GM23248 (cell line): ENCODE measurements at regions not wholly inside any gene's neighbourhood (a gene's known extent, or its start where the extent isn't known, plus 50 kb on each side); places are given as distances from the start of the nearest gene placed in this dataset.

Experiments used
- DNase-seq: peaks from one replicate; pipeline ENCODE4 v3.0.0-alpha.2; 2015
- H2AFZ ChIP-seq: fragments of 200-600 bp; sonication (generic); 2 replicates; pipeline ENCODE4 v1.6.1; 2016; ENCODE audit warnings: antibody characterized with exemption
- H3F3A ChIP-seq: fragments of 200-600 bp; sonication (generic); 2 replicates; pipeline ENCODE4 v1.6.1; 2016; ENCODE audit warnings: mild to moderate bottlenecking, antibody characterized with exemption, mixed run types; ENCODE audit not compliant: insufficient read depth
- H3K27ac ChIP-seq: fragments of 200-600 bp; sonication (generic); 2 replicates; pipeline ENCODE4 v1.5.1; 2016; ENCODE audit warnings: mild to moderate bottlenecking
- H3K27me3 ChIP-seq: fragments of 200-600 bp; sonication (generic); replicated peaks from 2 replicates; pipeline ENCODE4 v1.6.1; 2016; ENCODE audit warnings: mild to moderate bottlenecking; ENCODE audit not compliant: insufficient read depth
- H3K36me3 ChIP-seq: fragments of 200-600 bp; sonication (generic); 2 replicates; pipeline ENCODE4 v1.6.1; 2016; ENCODE audit warnings: low read depth, mild to moderate bottlenecking
- H3K4me1 ChIP-seq: fragments of 200-600 bp; sonication (generic); 2 replicates; pipeline ENCODE4 v1.6.1; 2016; ENCODE audit warnings: mild to moderate bottlenecking; ENCODE audit not compliant: insufficient read depth
- H3K4me2 ChIP-seq: fragments of 200-600 bp; sonication (generic); one replicate; pipeline ENCODE4 v1.6.1; 2016; ENCODE audit warnings: mild to moderate bottlenecking; ENCODE audit not compliant: unreplicated experiment
- H3K4me3 ChIP-seq: fragments of 200-600 bp; sonication (generic); 2 replicates; pipeline ENCODE4 v1.5.1; 2016; ENCODE audit warnings: mild to moderate bottlenecking
- H3K79me2 ChIP-seq: fragments of 200-600 bp; sonication (generic); 2 replicates; pipeline ENCODE4 v1.6.1; 2016; ENCODE audit warnings: mild to moderate bottlenecking; ENCODE audit not compliant: insufficient read depth
- H3K9ac ChIP-seq: fragments of 200-600 bp; sonication (generic); 2 replicates; pipeline ENCODE4 v1.6.1; 2016; ENCODE audit warnings: mild to moderate bottlenecking
- H3K9me2 ChIP-seq: fragments of 200-600 bp; sonication (generic); 2 replicates; pipeline ENCODE4 v1.6.1; 2016; ENCODE audit warnings: mixed run types, mild to moderate bottlenecking, moderate library complexity; ENCODE audit not compliant: insufficient read depth
- H3K9me3 ChIP-seq: fragments of 200-600 bp; sonication (generic); one replicate; pipeline ENCODE4 v1.6.1; 2017; ENCODE audit warnings: low read depth
- H4K20me1 ChIP-seq: fragments of 200-600 bp; sonication (generic); 2 replicates; pipeline ENCODE4 v1.6.0; 2016; ENCODE audit not compliant: insufficient read depth
- EZH2 ChIP-seq: fragments of 200-600 bp; sonication (generic); IDR thresholded peaks from 2 replicates; pipeline ENCODE4 v1.6.1; 2018; ENCODE audit warnings: antibody characterized with exemption, mild to moderate bottlenecking; ENCODE audit not compliant: insufficient read depth, poor library complexity, severe bottlenecking
- EZH2phosphoT487 ChIP-seq: fragments of 200-600 bp; sonication (generic); IDR thresholded peaks from 2 replicates; pipeline ENCODE4 v1.6.1; 2018; ENCODE audit warnings: antibody characterized with exemption, moderate library complexity, mild to moderate bottlenecking, low read depth; ENCODE audit not compliant: insufficient read depth
- WGBS, 2 experiments: methylation state at CpG; one replicate each; pipeline ENCODE4 v1.1.6; 2015 to 2017; ENCODE audit warnings: low lambda C conversion rate in 2 of 2, low coverage in 1 of 2; ENCODE audit errors: missing lambda C conversion rate in 2 of 2; 5-methylcytosine and 5-hydroxymethylcytosine counted together
- in situ Hi-C: fragments of 300-500 bp; cut with MboI; formaldehyde crosslinking; loops from 2 replicates; pipeline ENCODE4 v1.15.0; 2020

- H2AFZ ChIP-seq, result no peak overlapping the region
- H3K4me3 ChIP-seq, result no peak overlapping the region
- H3K27me3 ChIP-seq, result no peaks in the 10 kb centered on the region
- H3K4me1 ChIP-seq, result no peaks in the 10 kb centered on the region
- H3K4me2 ChIP-seq, result no peak overlapping the region
- H3K9me3 ChIP-seq, result no peaks in the 10 kb centered on the region
- in situ Hi-C loops, result no loop called here
- no peak overlapping the region for H3K27ac ChIP-seq
- H4K20me1 ChIP-seq, result no peaks in the 10 kb centered on the region
- no peak for TF ChIP-seq EZH2
- TF ChIP-seq EZH2phosphoT487, result no peak
- H3K36me3 ChIP-seq, result no peaks in the 10 kb centered on the region
- no peaks in the 10 kb centered on the region for H3K9me2 ChIP-seq
- H3K79me2 ChIP-seq, result no peaks in the 10 kb centered on the region
- H3F3A ChIP-seq, result no peaks in the 10 kb centered on the region
- 60 to 61% methylated on average over 22 of the region's 22 CpGs for WGBS, 2 experiments
- no peak for DNase-seq
- no peak overlapping the region for H3K9ac ChIP-seq
Observed at GRCh38 chr10:129396021-129396722, 70.9 kb upstream of the MGMT start.

DNA sequence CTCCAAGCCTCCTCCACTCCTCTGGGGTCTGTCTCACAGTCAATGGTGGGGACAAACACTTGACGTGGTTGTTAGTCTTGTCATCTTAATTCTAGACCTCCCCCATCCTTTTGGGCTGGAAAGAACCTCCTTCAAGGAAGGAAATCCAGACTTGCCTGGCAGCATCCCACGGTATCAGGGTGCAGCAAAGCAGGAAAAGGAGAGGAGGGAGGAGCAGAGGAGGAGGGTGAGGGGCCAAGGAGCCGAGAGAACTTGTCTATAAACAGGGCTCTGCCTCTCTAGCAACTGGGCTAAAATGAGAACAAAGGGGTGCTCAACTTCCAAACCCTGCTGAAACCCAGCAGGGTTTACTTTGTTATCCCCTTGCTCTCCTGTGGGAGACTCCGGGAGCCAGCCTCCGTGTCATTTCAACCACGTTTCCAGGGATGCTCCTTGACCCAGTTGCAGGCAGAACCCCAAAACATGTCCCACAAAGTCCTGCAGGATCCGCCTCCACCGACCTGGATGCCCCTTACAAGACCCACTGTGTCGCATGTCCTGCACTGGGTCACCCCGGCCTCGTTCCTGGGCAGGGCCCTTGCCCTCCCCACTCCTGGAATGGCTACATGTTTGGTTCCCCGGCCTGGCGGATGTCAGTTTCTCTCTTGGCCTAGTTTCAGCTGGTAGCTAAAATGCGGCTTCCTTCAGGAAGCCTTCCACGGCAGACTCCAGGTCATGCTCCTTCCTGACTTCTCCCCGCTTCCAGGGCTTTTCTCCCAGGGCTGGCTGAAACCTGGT, 69.7 kb upstream of the MGMT start:
- H3K9me2 ChIP-seq, result no peaks in the 10 kb centered on the region
- H3K4me1 ChIP-seq, result no peaks in the 10 kb centered on the region
- no peak for TF ChIP-seq EZH2phosphoT487
- no peak for TF ChIP-seq EZH2
- DNase-seq, result no peak
- WGBS, 2 experiments, result 46% methylated on average over 16 of the region's 16 CpGs
- no peak overlapping the region for H2AFZ ChIP-seq
- in situ Hi-C loops, result no loop called here
- H3K9me3 ChIP-seq, result no peaks in the 10 kb centered on the region
- no peaks in the 10 kb centered on the region for H3F3A ChIP-seq
- no peak overlapping the region for H3K4me2 ChIP-seq
- no peak overlapping the region for H3K4me3 ChIP-seq
- no peaks in the 10 kb centered on the region for H4K20me1 ChIP-seq
- H3K27me3 ChIP-seq, result no peaks in the 10 kb centered on the region
- no peak overlapping the region for H3K27ac ChIP-seq
- no peaks in the 10 kb centered on the region for H3K79me2 ChIP-seq
- H3K9ac ChIP-seq, result no peak overlapping the region
- no peaks in the 10 kb centered on the region for H3K36me3 ChIP-seq

GRCh38 chr10:129398711-129399141, 68.3 kb upstream of the MGMT start:
- H4K20me1 ChIP-seq, result no peaks in the 10 kb centered on the region
- no peak overlapping the region for H3K9ac ChIP-seq
- no peak overlapping the region for H3K27ac ChIP-seq
- H3K79me2 ChIP-seq, result no peaks in the 10 kb centered on the region
- in situ Hi-C loops, result no loop called here
- no peak for DNase-seq
- no peak overlapping the region for H3K4me2 ChIP-seq
- H3K4me3 ChIP-seq, result no peak overlapping the region
- H3K27me3 ChIP-seq, result no peaks in the 10 kb centered on the region
- TF ChIP-seq EZH2phosphoT487, result no peak
- no peak for TF ChIP-seq EZH2
- WGBS, 2 experiments, result 0 to 1% methylated on average over 2 of the region's 2 CpGs
- H3K4me1 ChIP-seq, result no peaks in the 10 kb centered on the region
- no peaks in the 10 kb centered on the region for H3K9me3 ChIP-seq
- no peaks in the 10 kb centered on the region for H3K36me3 ChIP-seq
- H3K9me2 ChIP-seq, result no peaks in the 10 kb centered on the region
- H2AFZ ChIP-seq, result no peak overlapping the region
- H3F3A ChIP-seq, result no peaks in the 10 kb centered on the region

DNA sequence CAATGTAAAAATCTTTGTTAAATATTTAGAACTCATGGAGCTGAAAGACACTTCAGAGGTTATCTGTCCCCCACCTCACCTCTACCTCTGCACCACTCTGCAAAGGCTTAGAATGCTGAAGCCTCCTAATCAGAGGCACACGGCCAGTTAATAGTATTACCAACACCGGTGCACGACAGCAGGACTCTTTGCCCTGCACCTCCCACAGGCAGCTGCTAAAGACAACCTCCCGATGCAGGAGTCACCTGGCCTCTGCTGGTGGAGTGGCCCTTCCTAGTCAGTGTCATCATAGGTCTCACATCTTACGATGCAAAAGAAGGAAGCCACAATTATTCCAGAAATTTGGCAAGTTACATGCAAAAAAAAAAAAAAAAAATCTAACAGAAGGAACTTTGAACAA, 66.6 kb upstream of the MGMT start:
- Histone ChIP-seq H3K27ac (no peak overlapping the region), H3F3A (no peaks in the 10 kb centered on the region), H3K4me1 (no peaks in the 10 kb centered on the region), H3K9ac (no peak overlapping the region), H3K9me3 (no peaks in the 10 kb centered on the region), H2AFZ (no peak overlapping the region), H3K4me3 (no peak overlapping the region), H3K9me2 (no peaks in the 10 kb centered on the region), H3K27me3 (no peaks in the 10 kb centered on the region), H4K20me1 (no peaks in the 10 kb centered on the region), H3K79me2 (no peaks in the 10 kb centered on the region), H3K4me2 (no peak overlapping the region), H3K36me3 (no peaks in the 10 kb centered on the region)
- DNase-seq, result no peak
- 46 to 51% methylated on average over 5 of the region's 5 CpGs for WGBS, 2 experiments
- in situ Hi-C loops, result no loop called here
- TF ChIP-seq EZH2phosphoT487, result no peak
- TF ChIP-seq EZH2, result no peak
